ENCODE measurements at regions not wholly inside any gene's neighbourhood (a gene's known extent, or its start where the extent isn't known, plus 50 kb on each side); places are given as distances from the start of the nearest gene placed in this dataset.

GRCh38 chr10:131738396-131738735 lies 162.4 kb upstream of the PPP2R2D start:
- DNase-seq = no peak
- WGBS, 2 donors = 62 to 69% methylated on average over 11 of the region's 11 CpGs
- Histone ChIP-seq H3K27me3 (ENCODE audit: control insufficient read depth in 3 of 3, insufficient read depth in 3 of 3, low read length in 2 of 3) (no peaks in the 10 kb centered on the region), H3K9me3 (ENCODE audit: control insufficient read depth in 4 of 4, insufficient read depth in 3 of 4, low read length in 3 of 4) (peaks cover 0 to 6% (median 2%) of the 10 kb centered on the region in 4 donors), H3K27ac (ENCODE audit: low read depth in 1 of 2, low read length in 1 of 2) (no peak overlapping the region), H3K4me3 (no peak overlapping the region), H3K4me1 (ENCODE audit: control insufficient read depth in 5 of 5, insufficient read depth in 5 of 5, low read length in 5 of 5) (peaks cover 0 to 6% (median 0%) of the 10 kb centered on the region in 5 donors), H3K9ac (ENCODE audit: insufficient read depth in 1 of 2, low read length in 2 of 2) (no peak overlapping the region), H3K36me3 (ENCODE audit: control insufficient read depth in 4 of 4, insufficient read depth in 4 of 4, low read length in 4 of 4) (no peaks in the 10 kb centered on the region)
- no peak for TF ChIP-seq CTCF (IDR thresholded peaks at IDR 0.05; ENCODE audit: control extremely low read depth, extremely low read depth)
- no peak for ATAC-seq (ENCODE audit: insufficient read depth, low FRiP score)

GRCh38 chr10:131739206-131739605 lies 161.6 kb upstream of the PPP2R2D start:
- TF ChIP-seq CTCF (IDR thresholded peaks at IDR 0.05; ENCODE audit: control extremely low read depth, extremely low read depth) = no peak
- Histone ChIP-seq H3K27me3 (ENCODE audit: control insufficient read depth in 3 of 3, insufficient read depth in 3 of 3, low read length in 2 of 3) (no peaks in the 10 kb centered on the region), H3K4me1 (ENCODE audit: control insufficient read depth in 5 of 5, insufficient read depth in 5 of 5, low read length in 5 of 5) (peaks cover 0 to 15% (median 0%) of the 10 kb centered on the region in 5 donors), H3K36me3 (ENCODE audit: control insufficient read depth in 4 of 4, insufficient read depth in 4 of 4, low read length in 4 of 4) (no peaks in the 10 kb centered on the region), H3K9ac (ENCODE audit: insufficient read depth in 1 of 2, low read length in 2 of 2) (no peak overlapping the region), H3K9me3 (ENCODE audit: control insufficient read depth in 4 of 4, insufficient read depth in 3 of 4, low read length in 3 of 4) (peaks cover 0 to 6% (median under 1%) of the 10 kb centered on the region in 4 donors), H3K27ac (ENCODE audit: low read depth in 1 of 2, low read length in 1 of 2) (no peak overlapping the region), H3K4me3 (no peak overlapping the region)
- ATAC-seq (ENCODE audit: insufficient read depth, low FRiP score) (no peak), DNase-seq (no peak)
- 26 to 38% methylated on average over 10 of the region's 10 CpGs for WGBS, 2 donors

- H3K9me3 ChIP-seq (ENCODE audit: control insufficient read depth in 4 of 4, insufficient read depth in 3 of 4, low read length in 3 of 4) = peaks cover 0 to 6% (median under 1%) of the 10 kb centered on the region in 4 donors
- no peak for ATAC-seq (ENCODE audit: insufficient read depth, low FRiP score)
- no peak overlapping the region for H3K27ac ChIP-seq (ENCODE audit: low read depth in 1 of 2, low read length in 1 of 2)
- no peak overlapping the region for H3K4me3 ChIP-seq
- H3K4me1 ChIP-seq (ENCODE audit: control insufficient read depth in 5 of 5, insufficient read depth in 5 of 5, low read length in 5 of 5) = peaks cover 0 to 16% (median 0%) of the 10 kb centered on the region in 5 donors
- TF ChIP-seq CTCF (IDR thresholded peaks at IDR 0.05; ENCODE audit: control extremely low read depth, extremely low read depth) = no peak
- H3K27me3 ChIP-seq (ENCODE audit: control insufficient read depth in 3 of 3, insufficient read depth in 3 of 3, low read length in 2 of 3) = no peaks in the 10 kb centered on the region
- WGBS, 2 donors = 92 to 93% methylated on average over 17 of the region's 17 CpGs
- no peaks in the 10 kb centered on the region for H3K36me3 ChIP-seq (ENCODE audit: control insufficient read depth in 4 of 4, insufficient read depth in 4 of 4, low read length in 4 of 4)
- H3K9ac ChIP-seq (ENCODE audit: insufficient read depth in 1 of 2, low read length in 2 of 2) = no peak overlapping the region
- DNase-seq = no peak
These were observed 158.3 kb upstream of the PPP2R2D start for GRCh38 chr10:131742500-131742951.
